ENCODE measurements at regions not wholly inside any gene's neighbourhood (a gene's known extent, or its start where the extent isn't known, plus 50 kb on each side); places are given as distances from the start of the nearest gene placed in this dataset.
"Not testable (repeated sequence)": the region's sequence is repeated elsewhere in the genome, so short reads cannot be mapped to it uniquely, and the experiment has no call there.

DNA sequence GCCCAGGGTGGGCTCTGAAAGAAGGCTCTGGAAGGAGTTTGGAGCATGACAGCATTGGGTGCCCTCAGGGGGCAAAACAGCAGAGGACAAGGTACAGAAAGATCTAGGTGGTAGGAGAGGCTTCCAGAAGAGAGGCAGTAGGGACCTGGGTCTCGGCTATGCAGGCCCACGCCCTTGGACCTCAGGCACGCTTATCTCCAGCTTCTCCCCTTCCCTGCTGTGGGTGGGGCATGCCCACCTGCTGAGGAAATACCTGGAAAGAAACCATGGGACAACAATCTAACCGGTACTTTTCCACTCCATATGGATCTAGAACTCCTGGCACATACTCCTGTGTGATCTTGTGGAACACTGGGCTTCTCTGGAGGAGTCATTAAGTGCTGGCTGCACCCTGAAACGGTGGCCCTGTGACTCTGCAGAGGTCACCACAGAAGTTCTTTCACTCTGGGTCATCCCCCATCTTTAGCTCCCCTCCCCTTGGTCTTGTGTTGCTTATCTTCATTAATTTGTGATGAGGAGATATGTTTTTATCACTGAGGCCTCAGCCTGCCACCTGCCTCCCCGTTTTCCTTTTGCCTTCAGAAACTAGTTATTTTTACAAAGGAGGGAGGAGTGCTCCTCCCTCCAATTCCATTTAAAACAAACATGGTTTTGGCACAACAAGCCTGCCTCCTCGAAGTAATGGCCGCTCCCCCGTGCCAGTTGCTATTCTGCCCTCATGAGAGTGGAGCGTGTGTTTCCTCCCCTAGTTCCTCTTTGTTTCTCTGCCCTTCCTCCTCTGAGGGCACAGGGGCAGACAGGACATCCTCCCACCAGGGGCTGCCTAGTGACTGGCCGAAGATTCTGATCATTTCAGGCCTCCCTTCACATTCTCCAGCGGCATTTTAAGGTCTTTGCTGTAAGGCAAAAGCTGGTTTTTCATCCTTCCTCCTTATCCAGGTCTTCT is 78.0 kb upstream of the ATP5PO start:
- DNase-seq = no peak

DNA sequence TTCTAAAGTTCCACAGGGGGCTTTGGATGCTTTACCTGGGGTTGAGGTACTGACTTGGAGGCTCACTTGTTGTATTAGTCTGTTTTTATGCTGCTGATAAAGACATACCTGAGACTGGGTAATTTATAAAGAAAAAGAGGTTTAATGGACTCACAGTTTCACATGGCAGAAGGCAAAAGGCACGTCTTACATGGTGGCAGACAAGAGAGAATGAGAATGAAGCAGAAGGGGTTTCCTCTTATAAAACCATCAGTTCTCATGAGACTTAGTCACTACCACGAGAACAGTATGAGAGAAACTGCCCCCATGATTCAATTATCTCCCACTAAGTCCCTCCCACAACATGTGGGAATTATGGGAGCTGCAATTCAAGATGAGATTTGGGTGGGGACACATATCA is 76.8 kb upstream of the ATP5PO start:
- DNase-seq = not testable (repeated sequence)

DNA sequence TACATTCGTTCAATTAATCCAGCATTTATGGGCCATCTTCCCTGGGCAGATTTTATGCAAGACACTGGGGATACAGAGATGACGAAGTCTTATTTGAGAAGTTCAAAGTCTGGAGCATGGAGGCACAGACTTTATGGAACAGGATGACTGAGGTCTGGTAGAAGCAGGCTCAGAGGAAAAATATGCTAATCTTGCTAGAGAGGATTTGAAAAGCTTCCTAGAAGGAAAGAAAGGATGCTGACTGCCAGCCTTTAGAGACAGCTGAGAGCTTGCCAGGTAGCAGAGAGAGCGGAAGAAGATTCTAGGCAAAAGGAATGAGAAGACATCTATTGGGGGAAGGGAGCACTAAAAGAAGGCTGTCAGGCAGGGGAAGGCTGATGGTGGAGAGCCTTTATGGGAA is 75.5 kb upstream of the ATP5PO start:
- no peak for DNase-seq

DNA sequence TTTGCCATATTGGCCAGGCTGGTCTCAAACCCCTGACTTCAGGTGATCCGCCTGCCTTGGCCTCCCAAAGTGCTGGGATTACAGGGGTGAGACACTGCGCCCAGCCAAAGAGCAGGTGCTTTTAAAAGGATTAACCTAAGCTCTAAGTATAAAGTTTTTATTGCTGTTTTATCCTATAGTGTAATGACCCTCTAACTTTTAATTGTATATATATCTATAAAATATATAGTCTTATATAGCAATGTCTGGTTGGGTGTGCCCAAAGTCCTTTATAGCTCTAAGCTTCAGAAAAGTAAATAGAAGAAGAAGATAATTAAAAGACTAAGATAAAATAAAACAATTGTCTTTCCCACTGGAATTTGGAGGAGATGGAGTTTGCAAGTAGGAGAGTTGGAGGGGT is 73.8 kb upstream of the ATP5PO start:
- DNase-seq = no peak

DNA sequence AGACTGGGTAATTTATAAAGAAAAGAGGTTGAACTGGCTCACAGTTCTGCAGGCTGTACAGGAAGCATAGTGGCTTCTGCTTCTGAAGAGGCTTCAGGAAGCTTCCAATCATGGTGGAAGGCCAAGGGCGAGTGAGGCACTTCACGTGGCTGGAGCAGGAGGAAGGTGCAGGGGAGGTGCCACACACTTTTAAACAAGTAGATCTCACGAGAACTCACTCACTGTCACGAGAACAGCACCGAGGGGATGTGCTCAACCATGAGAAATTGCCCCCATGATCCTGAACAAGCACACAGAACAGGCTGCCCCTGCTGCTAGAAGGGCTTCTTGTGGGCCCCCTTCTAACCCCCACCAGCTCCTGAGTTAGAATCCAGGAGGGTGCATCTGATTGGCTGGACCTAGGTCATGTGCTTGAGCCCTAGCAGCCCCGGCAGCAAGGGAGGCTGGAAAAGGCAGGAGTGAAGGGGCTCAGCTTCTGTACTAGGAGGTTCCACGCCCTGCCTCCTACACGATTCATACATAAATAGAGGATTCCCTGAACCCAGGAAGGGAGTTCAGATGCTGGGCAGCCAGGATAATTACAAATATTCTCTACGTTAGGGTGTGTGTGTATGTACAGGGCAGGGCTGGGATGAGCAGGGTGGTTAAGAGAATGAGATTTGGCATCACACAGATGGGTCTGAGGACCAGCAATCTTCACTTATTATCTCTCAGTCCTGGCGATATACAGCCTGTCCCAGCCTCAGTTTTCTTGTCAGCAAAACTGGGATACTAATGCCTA is 72.8 kb upstream of the ATP5PO start:
- DNase-seq = no peak

DNA sequence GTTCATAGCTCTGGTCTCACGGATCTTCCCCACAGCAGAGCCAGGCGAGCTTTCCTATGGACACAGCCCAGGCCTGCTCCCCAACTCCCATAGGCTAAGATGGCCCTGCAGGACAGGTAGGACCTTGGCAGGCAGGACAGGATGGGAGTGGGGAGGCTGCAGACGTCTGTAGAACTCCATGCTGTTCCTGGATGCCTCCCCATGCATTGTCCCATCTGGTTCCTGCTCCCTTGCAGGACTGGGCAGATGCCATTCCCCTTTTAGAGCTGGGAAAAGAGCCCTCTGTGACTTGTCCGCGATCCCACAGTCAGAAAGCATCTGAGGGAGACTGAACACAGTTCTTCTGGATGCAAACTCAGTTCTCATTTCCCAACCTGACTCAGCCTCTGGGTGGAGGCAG is 71.9 kb upstream of the ATP5PO start:
- no peak for DNase-seq

DNA sequence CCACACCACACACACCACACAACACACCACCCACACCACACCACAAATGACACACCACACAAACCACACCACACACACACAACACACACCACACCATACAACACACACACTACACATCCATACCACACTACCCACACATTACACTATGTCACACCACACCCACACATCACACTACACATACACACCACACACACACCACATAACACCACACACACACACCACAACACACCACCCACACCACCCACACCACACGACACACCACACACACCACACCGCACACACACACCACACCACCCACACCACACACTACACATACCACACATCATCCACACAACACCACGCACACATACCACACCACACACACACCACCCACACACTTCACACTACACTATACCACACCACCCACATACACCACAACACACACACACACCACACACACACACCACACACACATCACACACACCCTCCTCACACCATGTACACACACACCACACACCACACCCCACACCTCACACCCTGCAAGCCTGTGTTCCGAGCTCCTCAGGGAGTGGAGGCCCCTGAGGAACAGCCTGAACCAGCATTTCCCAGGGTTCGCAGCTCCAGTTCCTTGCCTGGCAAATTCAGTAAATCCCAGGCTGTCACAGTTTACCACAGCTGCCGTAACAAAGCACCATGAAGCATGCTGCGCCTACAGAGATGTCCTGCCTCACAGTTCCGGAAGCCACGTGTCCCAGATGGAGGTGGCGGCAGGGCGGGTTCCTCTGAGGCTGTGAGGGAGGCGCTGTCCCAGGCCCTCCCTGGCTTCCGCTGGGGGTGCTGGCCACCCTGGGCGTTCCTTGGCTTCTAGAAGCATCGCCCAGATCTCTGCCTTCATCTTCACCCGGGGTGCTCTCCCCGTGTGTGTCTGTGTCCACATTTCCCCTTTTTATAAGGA is 69.8 kb upstream of the ATP5PO start:
- no peak for DNase-seq

DNA sequence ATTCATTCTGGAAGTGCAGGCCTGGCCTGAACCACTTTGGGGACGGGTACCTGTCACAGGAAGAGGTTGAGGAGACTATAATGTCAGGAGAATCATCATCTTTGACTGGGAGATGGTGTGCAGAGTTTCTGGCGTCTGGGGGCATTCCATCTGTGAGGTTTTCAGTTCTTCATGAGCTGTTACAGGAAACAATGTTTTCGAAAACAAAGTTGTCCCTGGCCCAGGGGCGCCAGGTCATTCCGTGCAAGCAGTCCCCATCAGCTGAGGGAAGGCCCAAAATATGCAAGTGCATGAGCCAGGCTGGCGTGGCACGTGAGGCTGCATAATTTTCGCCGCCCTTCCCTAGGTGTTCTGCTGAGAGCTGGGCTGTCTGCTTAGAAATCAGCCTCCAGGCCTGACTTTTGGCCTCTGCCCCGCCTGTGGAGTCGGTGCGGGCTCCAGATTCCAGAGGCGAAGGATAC is 68.4 kb upstream of the ATP5PO start:
- no peak for DNase-seq

DNA sequence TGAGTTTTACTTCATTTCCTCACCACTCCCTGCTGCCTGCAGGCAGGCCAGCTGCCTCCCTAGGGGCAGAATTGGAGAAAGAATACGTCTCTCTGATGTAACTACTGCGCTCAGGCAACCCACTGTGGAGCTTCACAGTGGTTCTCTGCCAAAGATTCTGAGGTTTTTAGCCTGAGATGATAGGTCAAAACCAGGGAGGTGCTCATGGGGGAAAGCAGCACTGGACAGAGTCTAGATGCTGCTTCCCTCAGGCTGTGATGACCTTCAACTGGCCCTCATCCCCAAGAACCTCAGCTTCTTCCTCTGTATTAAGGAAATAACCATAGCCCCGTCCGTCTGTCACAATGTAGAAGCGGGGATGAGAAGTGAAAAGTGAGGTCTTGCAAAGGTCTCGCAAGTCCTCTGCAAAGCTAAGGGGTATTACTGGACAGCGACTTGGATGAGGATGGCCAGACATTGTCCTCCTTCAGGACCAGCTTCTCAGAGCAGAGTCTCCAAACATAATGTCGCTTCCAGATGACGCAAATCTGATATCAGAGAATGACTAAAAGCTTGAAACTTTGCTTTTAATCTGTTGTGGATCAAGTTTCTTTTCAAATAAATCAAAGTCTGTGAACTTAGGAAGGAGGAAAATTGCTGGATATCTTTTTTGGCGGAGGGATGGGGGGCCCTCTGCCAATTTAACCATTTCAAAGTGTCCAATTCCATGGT is 65.9 kb upstream of the ATP5PO start:
- no peak for DNase-seq

DNA sequence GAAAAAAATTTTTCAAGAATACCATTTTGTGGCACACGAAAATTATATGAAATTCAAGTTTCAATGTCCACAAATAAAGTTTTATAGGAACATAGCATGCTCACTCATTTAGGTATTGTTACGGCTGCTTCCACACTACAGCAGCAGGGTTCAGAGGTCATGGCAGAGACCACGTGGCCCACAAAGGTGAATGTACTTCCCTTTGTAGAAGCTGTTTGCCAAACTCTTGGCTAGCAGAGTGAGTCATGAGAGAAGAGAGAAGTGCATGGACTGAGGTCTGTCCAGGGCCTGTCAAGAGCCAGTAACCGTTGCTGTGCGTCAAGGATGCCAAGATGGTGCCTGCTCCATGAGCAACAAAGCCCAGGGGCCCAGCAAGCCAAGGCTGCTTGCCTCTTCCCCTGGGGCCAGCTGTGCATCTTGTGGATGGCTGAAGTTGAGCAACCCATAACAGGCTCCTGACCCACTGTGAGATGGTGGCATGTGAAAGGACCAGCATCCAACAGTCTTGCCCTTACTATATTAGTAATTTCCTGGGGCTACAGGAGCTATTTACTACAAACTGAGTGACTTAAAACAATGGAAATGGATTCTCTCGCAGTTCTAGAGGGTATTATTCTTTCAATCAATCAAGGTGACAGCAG is 64.8 kb upstream of the ATP5PO start:
- DNase-seq = no peak

DNA sequence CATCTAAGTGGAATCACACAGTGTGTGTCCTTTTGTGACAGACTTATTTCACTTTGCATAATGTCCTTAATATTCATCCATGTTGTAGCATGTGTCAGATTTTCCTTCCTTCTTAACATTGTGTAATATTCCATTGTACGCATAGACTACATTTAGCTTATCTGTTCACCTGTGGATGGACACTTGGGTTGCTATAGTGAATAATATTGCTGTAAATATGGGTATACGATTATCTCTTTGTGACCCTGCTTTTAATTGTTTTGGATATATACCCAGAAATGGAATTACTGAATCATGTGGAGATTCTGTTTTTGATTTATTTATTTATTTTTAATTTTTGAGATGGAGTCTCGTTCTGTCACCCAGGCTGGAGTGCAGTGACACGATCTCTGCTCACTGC is 63.0 kb upstream of the ATP5PO start:
- no peak for DNase-seq

DNA sequence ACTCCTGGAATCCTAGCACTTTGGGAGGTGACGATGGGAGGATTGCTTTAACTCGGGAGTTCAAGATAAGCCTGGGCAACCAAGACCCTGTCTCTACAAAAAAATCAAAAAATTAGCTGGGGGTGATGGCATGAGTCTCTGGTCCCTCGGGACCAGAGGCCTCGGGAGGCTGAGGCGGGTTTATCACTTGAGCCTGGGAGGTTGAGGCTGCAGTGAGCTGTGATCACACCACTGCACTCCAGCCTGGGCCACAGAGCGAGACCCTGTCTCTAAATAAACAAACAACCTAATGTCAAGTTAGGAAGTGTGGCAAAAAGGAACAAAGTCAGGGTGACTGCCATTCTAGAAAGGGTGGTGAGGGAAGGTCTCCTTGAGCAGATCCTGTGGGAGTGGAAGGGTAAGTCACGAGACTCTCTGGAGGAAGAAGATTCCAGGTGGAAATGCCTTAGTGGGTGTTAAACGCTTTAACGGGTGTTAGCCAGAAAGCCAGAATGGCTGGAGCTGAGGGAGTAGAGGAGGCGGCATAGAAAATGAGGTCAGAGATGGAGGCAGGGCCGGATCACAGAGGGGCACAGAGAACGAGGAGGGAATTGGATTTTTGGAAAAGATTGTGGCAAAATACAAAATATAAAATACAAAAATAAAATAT is 62.2 kb upstream of the ATP5PO start:
- DNase-seq = no peak

DNA sequence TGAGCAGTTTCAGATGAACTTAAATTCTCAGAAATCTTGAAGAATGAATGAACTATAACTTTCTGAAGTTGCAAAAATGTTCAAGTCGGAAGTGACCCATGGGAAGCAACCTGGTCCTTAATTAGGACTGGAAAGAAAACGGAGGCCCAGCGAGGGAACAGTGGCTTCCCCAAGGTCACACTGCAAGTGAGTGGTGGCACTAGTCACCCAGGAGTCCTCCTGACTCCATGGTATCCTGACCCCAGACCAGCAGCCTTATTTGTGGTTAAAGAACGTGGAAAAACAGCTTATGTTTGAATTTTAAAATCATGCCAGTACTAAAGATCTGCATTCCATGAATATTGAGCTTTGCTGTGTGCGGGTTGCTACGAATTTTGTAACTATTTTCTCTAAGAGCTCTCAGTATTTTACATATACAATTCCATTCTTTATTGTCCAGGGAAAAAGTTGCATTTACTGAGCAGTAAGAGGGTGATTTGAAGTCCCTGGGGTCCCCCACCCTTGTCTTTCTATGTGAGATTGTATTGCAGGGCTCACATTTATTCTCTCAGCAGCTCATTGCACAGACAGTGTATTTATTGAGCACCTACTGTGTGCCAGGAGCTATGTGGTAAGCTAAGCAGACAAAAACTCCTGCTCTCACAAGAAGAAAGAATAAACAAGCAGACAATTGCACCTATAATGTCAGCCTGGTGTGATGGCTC is 61.6 kb upstream of the ATP5PO start:
- no peak for DNase-seq

DNA sequence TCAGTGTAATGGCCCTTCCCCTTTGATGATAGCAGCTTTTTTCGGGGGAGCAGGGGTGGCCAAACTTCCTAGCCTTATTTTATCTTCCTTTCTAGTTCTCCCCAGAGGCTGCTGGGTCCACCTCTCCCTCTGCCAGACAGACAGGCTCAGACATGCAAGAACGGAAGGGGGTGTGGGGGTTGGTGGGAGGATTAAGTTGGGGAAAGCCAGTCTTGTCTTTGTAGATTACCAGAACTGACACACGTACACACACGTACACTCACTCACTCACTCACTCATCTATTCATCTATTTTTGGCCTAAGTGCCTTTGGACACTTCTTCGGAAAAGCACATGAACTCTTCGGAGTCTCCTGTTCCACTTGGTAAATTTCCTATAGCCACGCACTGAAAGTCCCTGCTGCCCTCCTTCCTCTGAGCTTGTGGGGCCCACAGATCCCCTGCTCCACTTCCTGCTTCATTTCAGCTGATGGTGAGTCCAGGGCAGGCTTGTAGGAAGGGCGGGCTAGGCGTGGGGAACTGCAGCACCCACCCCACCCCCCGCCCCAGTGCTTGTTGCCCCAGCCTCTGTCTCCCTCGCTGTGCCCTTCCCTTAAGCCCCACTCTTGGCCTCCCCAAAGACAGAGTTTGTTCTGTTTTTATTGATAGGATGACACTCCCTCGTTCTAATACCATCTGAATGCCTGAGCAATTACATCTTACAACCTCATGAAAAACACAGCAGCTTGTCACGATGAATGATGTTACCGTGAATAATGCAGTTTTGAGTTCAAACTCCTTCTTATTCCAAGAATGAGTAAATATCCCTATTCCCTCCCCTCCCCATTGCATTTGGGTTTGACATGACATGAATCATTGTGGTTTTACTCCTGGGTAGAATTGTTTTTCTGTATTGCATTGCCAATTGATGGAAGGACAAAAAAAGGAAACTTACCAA is 60.7 kb upstream of the ATP5PO start:
- peak; percentile 99 for DNase-seq

DNA sequence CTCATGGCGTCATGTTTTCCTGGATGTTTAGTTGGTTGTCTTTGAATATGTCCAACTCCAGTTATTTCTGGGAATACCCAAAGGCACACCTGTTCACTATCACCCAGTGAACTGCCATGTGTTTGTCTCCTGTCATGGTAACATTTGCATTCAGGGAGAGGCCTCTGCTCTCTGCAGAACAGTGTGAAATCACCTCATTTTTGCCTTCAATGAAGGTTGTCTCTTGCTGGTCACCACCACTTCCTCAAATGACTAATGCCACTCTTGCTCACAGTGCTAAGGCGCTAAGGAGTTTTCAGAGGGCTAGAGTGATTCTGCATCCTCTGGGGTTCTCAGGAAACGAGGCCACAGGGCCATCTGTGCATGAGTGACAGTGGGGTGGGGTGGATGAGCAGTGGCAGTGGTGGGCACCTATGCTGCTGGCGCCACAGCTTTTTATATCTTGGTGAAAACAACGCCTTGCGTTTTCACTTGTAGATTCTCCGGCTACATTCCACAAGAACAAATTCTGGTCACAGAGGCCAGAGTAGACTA is 60.0 kb upstream of the ATP5PO start:
- DNase-seq = peak; percentile 78

DNA sequence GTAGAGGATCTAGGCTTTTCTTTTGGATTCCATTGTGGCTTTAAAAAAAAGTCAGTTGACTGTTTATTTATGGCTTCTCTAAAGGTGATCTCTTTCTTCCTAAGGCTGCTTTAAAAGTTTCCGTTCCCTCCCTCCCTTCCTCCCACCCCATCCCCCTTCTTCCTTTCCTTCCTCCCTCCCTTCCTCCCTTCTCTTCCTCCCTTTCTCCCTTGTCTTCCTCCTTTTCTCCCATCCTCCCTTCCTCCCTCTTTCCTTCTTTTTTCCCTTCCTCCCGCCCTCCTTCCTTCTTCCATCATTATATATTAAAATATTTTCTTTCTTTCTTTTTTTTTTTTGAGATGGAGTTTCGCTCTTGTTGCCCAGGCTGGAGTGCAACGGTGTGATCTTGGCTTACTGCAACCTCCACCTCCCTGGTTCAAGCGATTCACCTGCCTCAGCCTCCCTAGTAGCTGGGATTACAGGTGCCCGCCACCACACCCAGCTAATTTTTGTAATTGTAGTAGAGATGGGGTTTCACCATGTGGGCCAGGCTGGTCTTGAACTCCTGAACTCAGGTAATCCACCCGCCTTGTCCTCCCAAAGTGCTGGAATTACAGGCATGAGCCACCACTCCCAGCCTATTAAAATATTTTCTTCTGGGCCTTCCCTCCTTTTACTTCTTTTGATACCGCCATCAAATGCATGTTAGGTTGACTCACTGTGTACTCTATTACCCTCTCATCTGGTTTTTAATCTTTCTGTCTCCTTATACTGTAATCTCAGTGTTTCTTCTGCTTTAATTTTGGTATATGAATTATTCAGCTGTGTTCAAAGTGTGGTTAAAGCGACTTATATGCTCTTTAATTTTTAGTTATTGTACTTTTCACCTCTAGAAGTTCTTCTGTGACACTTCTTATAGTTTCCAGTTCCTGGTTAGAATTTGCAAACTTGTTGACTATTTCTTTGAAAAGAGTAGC is 59.2 kb upstream of the ATP5PO start:
- no peak for DNase-seq

DNA sequence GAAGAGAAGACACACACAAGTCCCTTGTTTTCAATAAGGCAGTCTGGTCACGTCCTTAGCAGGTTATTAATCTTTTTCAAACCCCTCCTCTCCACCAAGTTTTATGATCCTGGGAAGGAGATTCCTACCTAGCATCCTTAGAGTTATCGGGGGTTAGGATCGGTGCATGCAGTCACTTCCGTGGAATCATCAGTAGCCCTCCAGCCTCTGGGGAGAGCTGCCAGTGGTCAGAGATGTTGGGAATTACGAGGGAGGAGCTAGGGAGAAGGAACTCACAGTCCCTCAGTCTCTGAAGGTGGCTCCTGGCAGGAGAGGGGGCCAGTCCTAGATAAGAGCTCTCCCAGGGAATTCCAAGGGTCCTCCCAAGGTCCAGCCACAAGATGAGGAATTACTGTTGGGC is 57.7 kb upstream of the ATP5PO start:
- no peak for DNase-seq

DNA sequence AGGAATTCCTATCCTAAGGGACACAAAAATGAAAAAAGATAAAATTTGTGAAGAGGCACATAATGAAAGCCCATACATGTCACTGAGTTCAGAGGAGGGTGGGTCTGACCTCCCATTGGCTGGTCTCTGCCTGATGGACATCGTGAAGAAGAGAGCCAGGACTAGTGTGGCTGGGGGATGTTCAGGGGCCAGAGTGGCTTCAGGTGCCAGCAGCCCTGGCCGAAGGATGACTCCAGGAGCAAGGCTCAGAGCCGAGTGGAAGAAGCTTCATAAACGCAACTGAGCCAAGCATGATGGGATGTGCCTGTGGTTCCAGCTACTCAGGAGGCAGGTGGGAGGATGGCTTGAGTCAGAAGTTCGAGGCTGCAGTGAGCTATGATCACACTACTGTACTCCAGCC is 56.9 kb upstream of the ATP5PO start:
- no peak for DNase-seq

Data from fibroblast of skin of back (primary cell).